OCI-LY7 (cell line): ENCODE measurements at regions not wholly inside any gene's neighbourhood (a gene's known extent, or its start where the extent isn't known, plus 50 kb on each side); places are given as distances from the start of the nearest gene placed in this dataset.

ENCODE experiments used
- BruUV-seq: library from RNA; stranded (reverse); fragments of 400-500 nt; replicated peaks from 2 replicates; lab custom pipeline; 2021; lab: Mats Ljungman, UMichigan
- CTCF ChIA-PET: fragments of 300-600 bp; sonication (Branson Sonifier 250); formaldehyde crosslinking; loops from one replicate; lab custom pipeline; 2022; ENCODE audit warnings: antibody characterized with exemption; ENCODE audit not compliant: unreplicated experiment; lab: Charles Lee
- POLR2A ChIA-PET: fragments of 300-600 bp; sonication (Branson Sonifier 250); formaldehyde crosslinking; loops from one replicate; lab custom pipeline; 2022; ENCODE audit warnings: antibody characterized with exemption; lab: Charles Lee
- DNase-seq: peaks from one replicate; pipeline ENCODE4 v3.0.0-alpha.2; 2015; ENCODE audit warnings: low spot score
- H2AFZ ChIP-seq: fragments of 200-600 bp; sonication (generic), shearing (Covaris generic); 2 replicates; pipeline ENCODE4 v1.6.1; 2014; ENCODE audit warnings: mild to moderate bottlenecking, antibody characterized with exemption, low read length, moderate library complexity
- H3K27ac ChIP-seq: fragments of 200-600 bp; sonication (generic); 2 replicates; pipeline ENCODE4 v1.5.1; 2014; ENCODE audit warnings: mixed run types, low read depth, mild to moderate bottlenecking, moderate library complexity, low read length, inconsistent platforms; ENCODE audit not compliant: poor library complexity, severe bottlenecking
- H3K36me3 ChIP-seq: fragments of 200-600 bp; sonication (generic); 2 replicates; pipeline ENCODE4 v1.6.1; 2014; ENCODE audit warnings: mild to moderate bottlenecking, antibody characterized with exemption, low read length, moderate library complexity, mixed read lengths; ENCODE audit not compliant: insufficient read depth
- H3K4me1 ChIP-seq: fragments of 200-600 bp; sonication (generic); 2 replicates; pipeline ENCODE4 v1.5.1; 2014; ENCODE audit warnings: mild to moderate bottlenecking, low read length; ENCODE audit not compliant: insufficient read depth, poor library complexity, severe bottlenecking
- H3K4me2 ChIP-seq: fragments of 200-600 bp; sonication (generic); 2 replicates; pipeline ENCODE4 v1.6.1; 2014; ENCODE audit warnings: mild to moderate bottlenecking, low read length
- H3K4me3 ChIP-seq: fragments of 200-600 bp; sonication (generic); 2 replicates; pipeline ENCODE4 v1.5.1; 2014; ENCODE audit warnings: mild to moderate bottlenecking, low read depth, low read length; ENCODE audit not compliant: poor library complexity, severe bottlenecking
- H3K79me2 ChIP-seq: fragments of 200-600 bp; sonication (generic); 2 replicates; pipeline ENCODE4 v1.6.1; 2016; ENCODE audit warnings: low read depth, mild to moderate bottlenecking, low read length, moderate library complexity, mixed read lengths; ENCODE audit not compliant: insufficient read depth
- H3K9me2 ChIP-seq: fragments of 200-600 bp; sonication (generic); 2 replicates; pipeline ENCODE4 v1.6.1; 2016; ENCODE audit warnings: mild to moderate bottlenecking, low read length, mixed read lengths; ENCODE audit not compliant: insufficient read depth
- H3K9me3 ChIP-seq: fragments of 200-600 bp; sonication (generic); 2 replicates; pipeline ENCODE4 v1.6.1; 2014; ENCODE audit warnings: mild to moderate bottlenecking, mixed run types, low read length, mixed read lengths
- H4K20me1 ChIP-seq: fragments of 200-600 bp; sonication (generic); 2 replicates; pipeline ENCODE4 v1.6.1; 2014; ENCODE audit warnings: mild to moderate bottlenecking, antibody characterized with exemption, low read length, moderate library complexity, mixed read lengths; ENCODE audit not compliant: insufficient read depth
- CTCF ChIP-seq: fragments of 200-600 bp; sonication (generic); conservative IDR thresholded peaks from 2 replicates; pipeline ENCODE4 v1.5.1; 2014; ENCODE audit warnings: mild to moderate bottlenecking, antibody characterized with exemption, low read length, moderate library complexity, mixed read lengths
- EZH2phosphoT487 ChIP-seq: fragments of 200-600 bp; sonication (generic); IDR thresholded peaks from 2 replicates; pipeline ENCODE4 v1.6.1; 2018; ENCODE audit warnings: low read depth, borderline replicate concordance, mild to moderate bottlenecking, mixed run types, antibody characterized with exemption, low read length, moderate library complexity, mixed read lengths
- intact Hi-C: fragments of 100-400 bp; cut with micrococcal nuclease; formaldehyde crosslinking; loops from one replicate; pipeline ENCODE4 v1.10.0; 2022; ENCODE audit not compliant: unreplicated experiment

- intact Hi-C loops = no loop called here
- Histone ChIP-seq H3K27ac (no peak overlapping the region), H2AFZ (no peak overlapping the region), H3K36me3 (no peaks in the 10 kb centered on the region), H3K4me1 (no peaks in the 10 kb centered on the region), H3K9me2 (no peaks in the 10 kb centered on the region), H3K79me2 (no peaks in the 10 kb centered on the region), H3K4me2 (no peak overlapping the region), H3K4me3 (no peak overlapping the region), H4K20me1 (no peaks in the 10 kb centered on the region), H3K9me3 (no peaks in the 10 kb centered on the region)
- POLR2A ChIA-PET = no interaction called here
- no peak for DNase-seq
- no TSS peak for BruUV-seq
- CTCF ChIA-PET = no interaction called here
- TF ChIP-seq EZH2phosphoT487 = no peak
- no peak for TF ChIP-seq CTCF
These were observed 330.0 kb downstream of the ETAA1 start for GRCh38 chr2:67727131-67727530.

- no peak for TF ChIP-seq CTCF
- no peak for TF ChIP-seq EZH2phosphoT487
- POLR2A ChIA-PET = no interaction called here
- no peaks in the 10 kb centered on the region for H3K9me3 ChIP-seq
- H3K4me1 ChIP-seq = no peaks in the 10 kb centered on the region
- CTCF ChIA-PET = no interaction called here
- no peak overlapping the region for H3K27ac ChIP-seq
- H3K36me3 ChIP-seq = no peaks in the 10 kb centered on the region
- no TSS peak for BruUV-seq
- H2AFZ ChIP-seq = no peak overlapping the region
- intact Hi-C loops = no loop called here
- no peak overlapping the region for H3K4me2 ChIP-seq
- no peak overlapping the region for H3K4me3 ChIP-seq
- H4K20me1 ChIP-seq = no peaks in the 10 kb centered on the region
- DNase-seq = no peak
- H3K9me2 ChIP-seq = no peaks in the 10 kb centered on the region
- H3K79me2 ChIP-seq = no peaks in the 10 kb centered on the region
These were observed 330.5 kb downstream of the ETAA1 start for GRCh38 chr2:67727623-67728022.

- H4K20me1 ChIP-seq = no peaks in the 10 kb centered on the region
- no peak overlapping the region for H3K4me3 ChIP-seq
- H3K4me2 ChIP-seq = no peak overlapping the region
- ChIA-PET CTCF (no interaction called here), POLR2A (no interaction called here)
- H3K36me3 ChIP-seq = no peaks in the 10 kb centered on the region
- H3K27ac ChIP-seq = no peak overlapping the region
- no peaks in the 10 kb centered on the region for H3K9me3 ChIP-seq
- no peaks in the 10 kb centered on the region for H3K9me2 ChIP-seq
- H2AFZ ChIP-seq = no peak overlapping the region
- DNase-seq = no peak
- intact Hi-C loops = no loop called here
- no TSS peak for BruUV-seq
- H3K4me1 ChIP-seq = no peaks in the 10 kb centered on the region
- no peaks in the 10 kb centered on the region for H3K79me2 ChIP-seq
- TF ChIP-seq EZH2phosphoT487 (no peak), CTCF (no peak)
These were observed 332.3 kb downstream of the ETAA1 start for GRCh38 chr2:67729474-67729873.
